ENCODE measurements at regions not wholly inside any gene's neighbourhood (a gene's known extent, or its start where the extent isn't known, plus 50 kb on each side); places are given as distances from the start of the nearest gene placed in this dataset.

GRCh38 chr5:153400931-153401330, 89.5 kb upstream of the GRIA1 start:
- Histone ChIP-seq H3K27ac (ENCODE audit: low read depth, low read length) (no peak overlapping the region), H3K27me3 (ENCODE audit: control insufficient read depth, insufficient read depth, low read length) (no peaks in the 10 kb centered on the region), H3K4me3 (ENCODE audit: low read depth, low read length) (no peak overlapping the region), H3K9me3 (ENCODE audit: control insufficient read depth, insufficient read depth, low read length) (no peaks in the 10 kb centered on the region)
- DNase-seq (ENCODE audit: low read depth, low spot score) = no peak
- no peak for TF ChIP-seq CTCF (IDR thresholded peaks at IDR 0.05; ENCODE audit: low read depth, low read length)
- POLR2A ChIA-PET = no interaction called here
- CTCF ChIA-PET = no interaction called here

- ChIA-PET POLR2A (no interaction called here), CTCF (no interaction called here)
- no peak for DNase-seq (ENCODE audit: low read depth, low spot score)
- Histone ChIP-seq H3K27me3 (ENCODE audit: control insufficient read depth, insufficient read depth, low read length) (no peaks in the 10 kb centered on the region), H3K27ac (ENCODE audit: low read depth, low read length) (no peak overlapping the region), H3K9me3 (ENCODE audit: control insufficient read depth, insufficient read depth, low read length) (no peaks in the 10 kb centered on the region), H3K4me3 (ENCODE audit: low read depth, low read length) (no peak overlapping the region)
- no peak for TF ChIP-seq CTCF (IDR thresholded peaks at IDR 0.05; ENCODE audit: low read depth, low read length)
Measured at GRCh38 chr5:153402550-153402949, 87.9 kb upstream of the GRIA1 start.

GRCh38 chr5:153403470-153403869, 87.0 kb upstream of the GRIA1 start:
- CTCF ChIA-PET = no interaction called here
- TF ChIP-seq CTCF (IDR thresholded peaks at IDR 0.05; ENCODE audit: low read depth, low read length) = no peak

GRCh38 chr5:153404747-153405146, 85.7 kb upstream of the GRIA1 start:
- H3K4me3 ChIP-seq (ENCODE audit: low read depth, low read length) = no peak overlapping the region
- ChIA-PET CTCF (no interaction called here), POLR2A (no interaction called here)
- no peak overlapping the region for H3K27ac ChIP-seq (ENCODE audit: low read depth, low read length)
- no peaks in the 10 kb centered on the region for H3K27me3 ChIP-seq (ENCODE audit: control insufficient read depth, insufficient read depth, low read length)
- no peaks in the 10 kb centered on the region for H3K9me3 ChIP-seq (ENCODE audit: control insufficient read depth, insufficient read depth, low read length)
- TF ChIP-seq CTCF (IDR thresholded peaks at IDR 0.05; ENCODE audit: low read depth, low read length) = no peak
- DNase-seq (ENCODE audit: low read depth, low spot score) = no peak

More at GRCh38 chr5:153403470-153403869, 87.0 kb upstream of the GRIA1 start:
- Histone ChIP-seq H3K27me3 (ENCODE audit: control insufficient read depth, insufficient read depth, low read length) (no peaks in the 10 kb centered on the region), H3K9me3 (ENCODE audit: control insufficient read depth, insufficient read depth, low read length) (no peaks in the 10 kb centered on the region), H3K4me3 (ENCODE audit: low read depth, low read length) (no peak overlapping the region), H3K27ac (ENCODE audit: low read depth, low read length) (no peak overlapping the region)
- DNase-seq (ENCODE audit: low read depth, low spot score) = no peak
- POLR2A ChIA-PET = no interaction called here

GRCh38 chr5:153421676-153422075, 68.8 kb upstream of the GRIA1 start:
- Histone ChIP-seq H3K4me3 (ENCODE audit: low read depth, low read length) (no peak overlapping the region), H3K9me3 (ENCODE audit: control insufficient read depth, insufficient read depth, low read length) (no peaks in the 10 kb centered on the region), H3K27me3 (ENCODE audit: control insufficient read depth, insufficient read depth, low read length) (peaks cover 2% of the 10 kb centered on the region), H3K27ac (ENCODE audit: low read depth, low read length) (no peak overlapping the region)
- TF ChIP-seq CTCF (IDR thresholded peaks at IDR 0.05; ENCODE audit: low read depth, low read length) = no peak
- no peak for DNase-seq (ENCODE audit: low read depth, low spot score)
- ChIA-PET POLR2A (no interaction called here), CTCF (no interaction called here)
